Hepatic stellate cell (primary cell): ENCODE measurements at regions not wholly inside any gene's neighbourhood (a gene's known extent, or its start where the extent isn't known, plus 50 kb on each side); places are given as distances from the start of the nearest gene placed in this dataset.
"Not testable (repeated sequence)": the region's sequence is repeated elsewhere in the genome, so short reads cannot be mapped to it uniquely, and the experiment has no call there.

ENCODE experiments used
- DNase-seq: peaks from one replicate; pipeline ENCODE4 v3.0.0; 2011; ENCODE audit warnings: low spot score

DNA sequence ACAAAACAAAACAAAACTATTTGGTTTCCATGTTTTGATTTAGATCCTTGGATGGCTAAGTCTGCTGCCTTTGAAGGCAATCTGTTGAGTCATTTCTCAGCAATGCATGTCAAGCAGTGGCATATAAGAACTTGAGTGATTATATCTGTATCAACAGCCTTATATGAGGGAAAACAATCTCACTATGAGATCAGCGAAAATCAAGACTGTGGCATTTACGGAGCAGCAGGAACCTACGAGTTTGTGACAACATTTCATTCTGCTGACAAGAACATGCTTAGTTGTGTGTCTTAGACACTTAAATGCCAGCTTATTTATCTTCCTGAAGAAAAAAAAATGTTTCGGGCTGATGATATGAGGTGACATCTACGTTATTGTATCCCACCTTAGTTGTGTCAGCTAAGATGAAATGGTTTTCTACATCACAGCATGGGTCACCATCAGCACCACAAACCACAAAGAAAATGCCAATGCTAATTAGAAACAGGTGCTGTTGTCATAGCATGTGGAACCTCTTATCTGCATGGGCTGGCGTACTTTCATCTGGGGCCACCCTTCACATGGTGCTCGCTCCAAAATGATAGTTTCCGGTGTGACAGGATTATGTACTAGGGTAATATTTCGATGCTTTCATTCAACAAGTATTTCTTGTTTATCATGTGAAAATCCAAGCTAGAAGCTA lies 1085.5 kb downstream of the SORCS1 start:
- no peak for DNase-seq

- DNase-seq, result no peak
Measured at GRCh38 chr10:106076496-106076895, 1088.0 kb downstream of the SORCS1 start.

DNA sequence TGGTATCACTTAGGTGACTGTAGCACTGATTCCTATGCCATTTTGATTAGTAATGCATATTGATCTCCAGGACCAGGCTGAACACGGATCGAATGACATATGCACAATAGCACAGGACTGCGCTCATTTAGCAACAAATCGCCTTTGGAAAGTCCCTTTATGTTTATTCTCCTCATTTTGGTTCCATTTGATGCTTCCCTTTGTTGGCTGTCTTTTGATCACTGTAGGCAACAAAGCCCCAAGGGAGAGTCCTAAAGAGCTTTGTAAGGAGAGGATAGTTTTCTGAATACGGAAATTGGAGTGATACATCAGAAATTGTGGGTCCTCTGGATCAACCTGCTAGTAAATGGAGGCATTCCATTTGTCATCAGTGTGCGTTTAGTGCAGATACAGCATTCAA lies 1111.4 kb downstream of the SORCS1 start:
- no peak for DNase-seq

DNA sequence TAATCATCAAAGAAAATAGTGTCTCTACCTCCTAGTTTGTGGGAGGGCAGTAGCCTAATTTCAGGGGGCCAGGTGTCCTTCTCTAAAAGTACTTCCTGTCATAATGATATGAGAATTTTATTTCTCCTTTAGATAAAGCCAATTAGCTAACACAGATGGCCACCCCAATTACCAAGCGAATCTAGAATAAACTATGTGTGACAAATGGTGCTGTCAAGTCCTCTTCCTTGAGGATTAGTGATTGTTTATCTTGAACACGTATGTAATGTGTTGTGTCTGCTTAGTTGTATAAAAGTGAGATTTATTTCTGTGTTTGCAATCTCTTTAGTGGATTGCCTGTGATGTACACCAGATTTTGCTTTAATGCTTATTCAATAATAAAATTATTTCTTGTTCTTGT lies 1120.0 kb downstream of the SORCS1 start:
- no peak for DNase-seq

DNA sequence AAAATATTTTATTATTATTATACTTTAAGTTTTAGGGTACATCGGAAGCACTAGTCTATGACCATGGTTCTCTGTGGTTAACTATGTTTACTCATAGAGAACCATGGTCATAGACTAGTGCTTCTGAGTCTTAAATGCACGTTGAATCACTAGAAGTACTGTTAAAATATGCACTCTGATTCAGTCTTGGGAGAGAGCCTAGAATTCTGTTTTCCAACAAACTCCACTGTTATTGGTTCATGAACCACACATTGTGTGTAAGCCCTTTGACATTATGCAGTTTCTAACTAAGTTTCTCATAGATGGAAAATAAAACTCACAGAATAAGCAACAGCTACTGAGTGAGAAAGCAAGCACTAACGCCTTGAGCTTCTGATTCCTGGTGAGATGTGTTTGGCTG lies 1120.6 kb downstream of the SORCS1 start:
- no peak for DNase-seq

- no peak for DNase-seq
Measured at GRCh38 chr10:106038246-106038645, 1126.3 kb downstream of the SORCS1 start.

GRCh38 chr10:106033065-106033464 lies 1131.4 kb downstream of the SORCS1 start:
- no peak for DNase-seq

DNA sequence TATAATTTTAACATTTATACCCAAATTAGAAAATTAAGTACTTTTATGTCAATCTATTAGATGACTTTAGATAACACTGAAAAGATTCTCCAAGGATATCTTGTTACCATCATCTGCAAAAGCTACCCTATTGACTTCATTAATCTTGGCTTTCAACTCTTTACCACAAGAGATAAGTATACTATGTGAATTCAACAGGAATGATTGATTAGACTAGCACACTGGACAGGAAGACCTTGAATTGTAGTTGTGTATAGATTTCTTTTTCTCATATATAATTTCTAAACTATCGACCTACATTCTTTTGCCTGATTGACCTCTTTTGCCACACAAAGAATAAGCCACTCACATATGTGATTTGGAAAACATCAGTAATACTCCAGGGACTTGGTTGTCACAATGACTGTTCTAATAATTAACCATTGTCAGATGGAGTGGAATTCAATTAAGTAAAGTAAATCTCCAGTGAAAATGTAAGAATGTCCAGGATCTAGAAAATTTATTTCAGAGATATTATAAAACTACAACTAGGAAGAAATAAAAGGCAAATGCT lies 1132.0 kb downstream of the SORCS1 start:
- no peak for DNase-seq

- DNase-seq, result no peak
Measured at GRCh38 chr10:106027240-106027639, 1137.3 kb downstream of the SORCS1 start.

DNA sequence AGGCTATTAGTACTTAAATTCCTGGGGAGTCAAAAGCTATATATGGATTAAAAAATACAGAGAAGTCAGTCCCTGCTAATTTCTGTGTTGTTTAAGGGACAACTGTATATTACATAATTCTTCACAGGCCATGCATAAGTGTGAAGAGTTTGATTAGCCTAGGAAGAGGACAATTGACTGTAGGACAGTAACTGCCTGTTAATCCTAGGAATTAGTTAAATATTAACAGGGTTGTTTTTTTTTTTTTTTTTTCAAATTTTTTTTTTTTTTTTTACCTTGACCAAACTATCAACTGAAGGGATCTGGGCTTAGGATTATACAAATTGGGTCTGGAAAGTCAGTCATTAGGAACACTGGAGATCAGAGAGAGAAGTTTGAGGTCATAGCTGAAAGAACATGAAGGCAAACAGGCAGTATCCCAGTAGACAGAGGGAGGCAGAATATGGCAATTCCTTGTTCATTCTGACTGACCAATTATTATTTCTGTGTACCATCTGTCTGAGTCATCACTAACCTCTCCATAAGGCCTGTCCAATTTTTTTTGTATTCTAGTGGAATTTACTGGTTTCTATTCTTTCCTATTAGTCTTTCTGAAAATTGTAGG lies 1139.2 kb downstream of the SORCS1 start:
- no peak for DNase-seq

GRCh38 chr10:106023329-106023728 lies 1141.2 kb downstream of the SORCS1 start:
- no peak for DNase-seq

DNA sequence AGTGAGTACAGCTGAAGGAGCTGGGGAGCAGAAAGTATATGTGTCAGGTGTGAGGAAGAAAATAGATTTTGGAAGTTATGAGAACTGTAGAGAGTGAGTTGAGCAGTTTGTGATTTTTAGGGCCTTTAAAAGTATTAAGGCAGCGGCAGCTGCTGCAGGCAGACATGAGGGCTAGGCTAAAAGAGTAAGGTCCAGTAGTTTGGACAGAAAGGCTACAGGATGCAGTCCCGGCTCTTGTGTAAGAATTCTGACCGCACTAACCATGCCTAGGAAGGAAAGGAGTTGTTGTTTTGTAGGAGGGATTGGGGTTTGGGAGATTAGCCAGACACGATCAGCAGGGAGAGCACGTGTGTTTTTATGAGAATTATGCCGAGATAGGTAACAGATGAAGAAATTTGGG lies 1144.9 kb downstream of the SORCS1 start:
- DNase-seq, result not testable (repeated sequence)

- DNase-seq, result not testable (repeated sequence)
Measured at GRCh38 chr10:106015369-106016199, 1148.9 kb downstream of the SORCS1 start.

DNA sequence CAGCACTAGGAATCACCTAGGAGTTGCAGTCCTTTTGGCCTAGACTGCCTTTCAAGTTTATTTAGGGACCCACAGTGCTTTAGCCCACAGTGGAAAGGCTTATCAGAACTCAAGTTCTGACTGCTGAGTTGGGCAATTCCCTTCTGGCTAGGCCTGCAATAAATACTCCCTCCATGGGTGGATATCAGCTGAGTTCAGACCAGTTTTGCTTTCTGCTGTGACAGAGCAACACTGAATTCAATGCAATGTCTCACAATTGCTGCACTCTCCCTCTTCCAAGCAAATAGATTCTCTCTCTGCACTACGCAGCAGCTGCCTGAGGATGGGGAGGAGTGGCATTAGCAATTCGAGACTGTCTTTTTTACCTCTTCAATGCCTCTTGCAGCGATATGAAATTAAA lies 1153.3 kb downstream of the SORCS1 start:
- no peak for DNase-seq

GRCh38 chr10:106000721-106001120 lies 1163.8 kb downstream of the SORCS1 start:
- DNase-seq, result no peak

- DNase-seq, result no peak
Measured at GRCh38 chr10:105993609-105994008, 1170.9 kb downstream of the SORCS1 start.

DNA sequence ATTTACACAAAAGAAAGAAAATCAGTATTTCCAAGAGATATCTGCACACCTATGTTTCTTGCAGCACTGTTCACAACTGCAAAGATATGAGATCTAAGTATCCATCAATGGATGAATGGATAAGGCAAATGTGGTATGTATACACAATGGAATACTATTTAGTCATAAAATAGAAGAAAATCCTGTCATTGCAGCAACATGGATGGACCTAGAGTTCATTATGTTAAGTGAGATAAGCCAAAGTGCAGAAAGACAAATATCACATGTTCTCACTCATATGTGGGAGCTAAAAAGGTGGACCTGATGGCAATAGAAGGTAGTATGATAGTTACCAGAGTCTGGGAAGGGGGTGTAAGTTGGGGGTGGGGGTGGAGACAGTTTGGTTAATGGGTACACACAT lies 1171.6 kb downstream of the SORCS1 start:
- DNase-seq, result no peak

- DNase-seq, result no peak
Measured at GRCh38 chr10:105990529-105990928, 1174.0 kb downstream of the SORCS1 start.

DNA sequence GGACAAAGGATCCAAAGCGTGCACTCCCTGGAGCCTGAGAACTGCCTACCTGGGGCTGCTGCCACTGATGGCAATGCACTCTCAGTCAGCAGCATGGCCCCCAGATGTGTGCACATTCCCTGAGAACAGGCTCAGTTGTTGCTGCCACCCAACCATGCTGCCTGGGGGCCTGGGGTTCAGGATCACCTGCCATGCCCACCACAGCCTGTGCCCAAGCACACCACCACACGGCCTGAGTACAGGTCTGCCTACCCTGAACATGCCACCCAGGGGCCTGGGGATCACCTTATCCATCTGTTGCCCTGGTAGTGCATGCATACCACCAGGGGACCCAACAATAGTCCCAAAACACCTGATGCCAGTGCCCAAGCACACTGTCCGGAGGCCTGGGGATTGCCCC lies 1174.5 kb downstream of the SORCS1 start:
- no peak for DNase-seq

- DNase-seq, result no peak
Measured at GRCh38 chr10:105988848-105989247, 1175.7 kb downstream of the SORCS1 start.

DNA sequence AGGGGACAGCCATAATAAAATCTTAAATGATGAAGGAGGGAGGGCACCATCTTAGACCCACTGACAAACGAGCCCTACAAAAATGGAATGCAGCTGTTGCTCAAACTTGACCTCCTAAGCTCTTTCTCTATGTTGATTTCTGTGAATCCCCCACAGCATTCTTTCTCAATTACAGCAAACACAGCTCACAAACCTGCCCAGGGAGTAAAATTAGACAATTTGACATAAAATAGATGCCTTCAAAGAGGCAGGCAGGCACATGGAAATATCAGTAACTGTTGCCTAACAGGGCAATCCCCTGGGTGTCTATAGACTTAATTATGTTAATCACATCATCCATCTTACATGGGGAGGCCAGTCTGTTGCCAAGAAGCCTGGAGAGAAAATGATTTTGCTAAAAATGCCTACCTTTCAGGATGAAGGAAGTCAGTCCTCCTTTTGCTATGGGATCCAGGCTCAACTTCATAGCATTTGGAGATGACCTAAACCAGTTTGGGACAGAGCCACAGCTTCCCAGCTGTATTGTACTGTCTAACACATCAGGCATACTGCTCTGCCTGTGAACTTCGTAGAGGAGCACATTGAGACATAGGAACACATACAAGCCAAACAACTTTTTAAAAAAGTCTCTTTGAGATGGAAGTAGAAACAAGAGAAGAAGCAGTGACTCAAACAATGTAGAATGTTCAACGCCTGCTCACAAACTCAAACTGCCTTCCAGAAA lies 1177.4 kb downstream of the SORCS1 start:
- DNase-seq, result no peak

GRCh38 chr10:105986486-105986885 lies 1178.0 kb downstream of the SORCS1 start:
- DNase-seq, result no peak
